Breast epithelium (tissue), 4 donors: ENCODE measurements at regions not wholly inside any gene's neighbourhood (a gene's known extent, or its start where the extent isn't known, plus 50 kb on each side); places are given as distances from the start of the nearest gene placed in this dataset.

Source experiments
- DNase-seq, 2 donors: peaks; one replicate each; pipeline ENCODE4 v3.0.0-alpha.2; 2019; ENCODE audit warnings: low spot score in 2 of 2
- H3K27ac ChIP-seq, 2 donors: fragments of 200-600 bp; sonication (generic) in 1 of 2; one replicate each; pipeline ENCODE4 v1.5.1; 2016 to 2019; ENCODE audit warnings: mild to moderate bottlenecking in 1 of 2
- H3K27me3 ChIP-seq, 2 donors: fragments of 200-600 bp; sonication (generic) in 1 of 2; one replicate each; pipeline versions ENCODE4 v1.5.1 to v1.6.0; 2017 to 2019; ENCODE audit warnings: control low read depth in 1 of 2, mild to moderate bottlenecking in 1 of 2
- H3K36me3 ChIP-seq: fragments of 200-600 bp; one replicate; pipeline ENCODE4 v1.5.1; 2019
- H3K4me1 ChIP-seq, 2 donors: fragments of 200-600 bp; sonication (generic); one replicate each; pipeline ENCODE4 v1.5.1; 2016 to 2019; ENCODE audit warnings: control low read depth in 1 of 2
- H3K4me3 ChIP-seq, 3 donors: fragments of 200-600 bp; sonication (generic); 1 replicate in 2 of 3; 2 replicates in 1 of 3; pipeline ENCODE4 v1.5.1; 2016 to 2019; ENCODE audit warnings: mild to moderate bottlenecking in 3 of 3, moderate library complexity in 2 of 3
- H3K9me3 ChIP-seq, 2 donors: fragments of 200-600 bp; sonication (generic) in 1 of 2; one replicate each; pipeline ENCODE4 v1.5.1; 2016 to 2019; ENCODE audit warnings: control low read depth in 1 of 2
- POLR2A ChIP-seq: fragments of 450-650 bp; IDR thresholded peaks from one replicate; pipeline ENCODE4 v1.6.1; 2016; ENCODE audit warnings: antibody characterized with exemption, mild to moderate bottlenecking, moderate library complexity
- POLR2AphosphoS5 ChIP-seq, 3 donors: sonication (generic); formaldehyde crosslinking; IDR thresholded peaks; one replicate each; pipeline ENCODE4 v1.6.1; 2017; ENCODE audit warnings: antibody characterized with exemption in 3 of 3
- intact Hi-C: fragments of 100-400 bp; cut with DNase I; formaldehyde crosslinking; loops from one replicate; pipeline ENCODE4 v1.15.1; 2023; ENCODE audit warnings: low total_unique reads
- TF ChIP-seq, protein P1 (sequence below), 3 donors: fragments of 450-650 bp; IDR thresholded peaks; one replicate each; pipeline ENCODE4 v1.5.1; 2016 to 2017; ENCODE audit warnings: antibody characterized with exemption in 3 of 3, mild to moderate bottlenecking in 3 of 3, moderate library complexity in 3 of 3

- no peak for DNase-seq
- H3K4me3 ChIP-seq: no peak overlapping the region
- intact Hi-C loops: no loop called here
- no peaks in the 10 kb centered on the region for H3K36me3 ChIP-seq
- no peaks in the 10 kb centered on the region for H3K27me3 ChIP-seq
- TF ChIP-seq, protein P1, sequence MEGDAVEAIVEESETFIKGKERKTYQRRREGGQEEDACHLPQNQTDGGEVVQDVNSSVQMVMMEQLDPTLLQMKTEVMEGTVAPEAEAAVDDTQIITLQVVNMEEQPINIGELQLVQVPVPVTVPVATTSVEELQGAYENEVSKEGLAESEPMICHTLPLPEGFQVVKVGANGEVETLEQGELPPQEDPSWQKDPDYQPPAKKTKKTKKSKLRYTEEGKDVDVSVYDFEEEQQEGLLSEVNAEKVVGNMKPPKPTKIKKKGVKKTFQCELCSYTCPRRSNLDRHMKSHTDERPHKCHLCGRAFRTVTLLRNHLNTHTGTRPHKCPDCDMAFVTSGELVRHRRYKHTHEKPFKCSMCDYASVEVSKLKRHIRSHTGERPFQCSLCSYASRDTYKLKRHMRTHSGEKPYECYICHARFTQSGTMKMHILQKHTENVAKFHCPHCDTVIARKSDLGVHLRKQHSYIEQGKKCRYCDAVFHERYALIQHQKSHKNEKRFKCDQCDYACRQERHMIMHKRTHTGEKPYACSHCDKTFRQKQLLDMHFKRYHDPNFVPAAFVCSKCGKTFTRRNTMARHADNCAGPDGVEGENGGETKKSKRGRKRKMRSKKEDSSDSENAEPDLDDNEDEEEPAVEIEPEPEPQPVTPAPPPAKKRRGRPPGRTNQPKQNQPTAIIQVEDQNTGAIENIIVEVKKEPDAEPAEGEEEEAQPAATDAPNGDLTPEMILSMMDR (IDR thresholded peaks at IDR 0.05): no peak
- TF ChIP-seq POLR2AphosphoS5 (IDR thresholded peaks at IDR 0.05) (no peak), POLR2A (no peak)
- no peak overlapping the region for H3K27ac ChIP-seq
- no peaks in the 10 kb centered on the region for H3K4me1 ChIP-seq
- H3K9me3 ChIP-seq: peaks cover 0 to 5% of the 10 kb centered on the region in 2 donors
Measured at GRCh38 chr10:118966076-118966849, 63.3 kb upstream of the NANOS1 start.

DNA sequence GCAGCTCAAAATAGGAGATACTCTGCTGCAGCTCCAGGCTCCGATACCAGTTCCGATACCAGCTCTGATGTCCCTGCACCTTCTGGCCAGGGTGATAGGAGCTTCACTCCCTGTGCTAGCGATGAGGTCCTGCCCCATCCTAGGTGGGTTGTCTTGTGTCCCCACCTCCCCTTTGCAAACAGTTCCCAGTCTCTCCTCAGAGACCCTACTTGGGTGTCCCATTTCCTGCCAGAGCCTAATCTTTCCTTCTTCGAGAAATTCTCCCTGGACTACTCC lies 62.7 kb upstream of the NANOS1 start:
- Histone ChIP-seq H3K36me3 (no peaks in the 10 kb centered on the region), H3K4me1 (no peaks in the 10 kb centered on the region), H3K4me3 (no peak overlapping the region), H3K27ac (no peak overlapping the region), H3K27me3 (no peaks in the 10 kb centered on the region), H3K9me3 (peaks cover 0 to 5% of the 10 kb centered on the region in 2 donors)
- intact Hi-C loops: no loop called here
- no peak for DNase-seq
- TF ChIP-seq POLR2A (no peak), POLR2AphosphoS5 (IDR thresholded peaks at IDR 0.05) (no peak)
- TF ChIP-seq, protein P1 (IDR thresholded peaks at IDR 0.05): no peak

- TF ChIP-seq, protein P1 (IDR thresholded peaks at IDR 0.05): no peak
- no peak for TF ChIP-seq POLR2AphosphoS5 (IDR thresholded peaks at IDR 0.05)
- no peak for TF ChIP-seq POLR2A
- Histone ChIP-seq H3K9me3 (peaks cover 0 to 5% of the 10 kb centered on the region in 2 donors), H3K27ac (no peak overlapping the region), H3K27me3 (no peaks in the 10 kb centered on the region), H3K4me3 (no peak overlapping the region), H3K36me3 (no peaks in the 10 kb centered on the region), H3K4me1 (no peaks in the 10 kb centered on the region)
- DNase-seq: no peak
- intact Hi-C loops: no loop called here
Measured at GRCh38 chr10:118967160-118967559, 62.4 kb upstream of the NANOS1 start.

DNA sequence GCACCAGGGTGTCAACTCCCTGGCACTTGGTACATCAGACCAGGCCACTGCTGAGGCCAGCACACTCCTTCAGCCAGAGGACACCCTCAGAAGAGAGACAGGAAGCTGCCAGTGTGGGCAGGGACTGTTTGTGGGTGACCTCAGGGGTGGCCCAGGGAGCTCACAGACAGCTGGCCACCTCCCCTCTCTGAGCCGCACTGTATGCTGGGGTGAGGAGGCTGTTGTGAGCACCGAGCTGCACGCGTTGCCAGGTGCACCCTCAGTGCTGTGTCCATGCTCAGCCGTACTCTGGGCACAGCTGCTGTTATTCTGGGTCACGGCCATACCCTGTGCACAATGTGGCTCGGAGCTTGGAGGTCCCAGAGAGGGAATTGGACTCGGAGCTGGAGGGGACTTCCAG lies 61.5 kb upstream of the NANOS1 start:
- H3K27ac ChIP-seq: no peak overlapping the region
- intact Hi-C loops: no loop called here
- TF ChIP-seq, protein P1 (IDR thresholded peaks at IDR 0.05): no peak
- TF ChIP-seq POLR2AphosphoS5 (IDR thresholded peaks at IDR 0.05): no peak
- TF ChIP-seq POLR2A: no peak
- no peaks in the 10 kb centered on the region for H3K27me3 ChIP-seq
- peaks cover 0 to 5% of the 10 kb centered on the region in 2 donors for H3K9me3 ChIP-seq
- H3K4me3 ChIP-seq: no peak overlapping the region
- H3K4me1 ChIP-seq: no peaks in the 10 kb centered on the region
- no peak for DNase-seq
- no peaks in the 10 kb centered on the region for H3K36me3 ChIP-seq

- Histone ChIP-seq H3K4me3 (no peak overlapping the region), H3K9me3 (peaks cover 0 to 5% of the 10 kb centered on the region in 2 donors), H3K4me1 (no peaks in the 10 kb centered on the region), H3K27ac (no peak overlapping the region), H3K27me3 (no peaks in the 10 kb centered on the region), H3K36me3 (no peaks in the 10 kb centered on the region)
- DNase-seq: no peak
- intact Hi-C loops: no loop called here
- TF ChIP-seq POLR2A: no peak
- TF ChIP-seq POLR2AphosphoS5 (IDR thresholded peaks at IDR 0.05): no peak
- TF ChIP-seq, protein P1 (IDR thresholded peaks at IDR 0.05): no peak
Measured at GRCh38 chr10:118968482-118968881, 61.0 kb upstream of the NANOS1 start.
